NCI-H82 (cell line): ENCODE measurements at regions not wholly inside any gene's neighbourhood (a gene's known extent, or its start where the extent isn't known, plus 50 kb on each side); places are given as distances from the start of the nearest gene placed in this dataset.
"Not testable (repeated sequence)": the region's sequence is repeated elsewhere in the genome, so short reads cannot be mapped to it uniquely, and the experiment has no call there.

Experiments used
- DNase-seq: peaks from one replicate; lab custom pipeline; 2025; lab: John Stamatoyannopoulos, UW

GRCh38 chr18:79579807-79580497 lies 99.7 kb upstream of the CTDP1 start:
- DNase-seq = no peak

- DNase-seq = no peak
Measured at GRCh38 chr18:79580498-79581171, 99.0 kb upstream of the CTDP1 start.

GRCh38 chr18:79581406-79581805 lies 98.2 kb upstream of the CTDP1 start:
- no peak for DNase-seq

- DNase-seq = no peak
Measured at GRCh38 chr18:79581911-79582310, 97.7 kb upstream of the CTDP1 start.

- no peak for DNase-seq
Measured at GRCh38 chr18:79582978-79583377, 96.6 kb upstream of the CTDP1 start.

- DNase-seq = no peak
Measured at GRCh38 chr18:79583426-79583825, 96.2 kb upstream of the CTDP1 start.

- DNase-seq = no peak
Measured at GRCh38 chr18:79583984-79584401, 95.6 kb upstream of the CTDP1 start.

GRCh38 chr18:79584491-79585394 lies 94.9 kb upstream of the CTDP1 start:
- no peak for DNase-seq

GRCh38 chr18:79585395-79586370 lies 93.9 kb upstream of the CTDP1 start:
- no peak for DNase-seq

- DNase-seq = no peak
Measured at GRCh38 chr18:79586436-79587225, 93.0 kb upstream of the CTDP1 start.

- DNase-seq = no peak
Measured at GRCh38 chr18:79587226-79587741, 92.3 kb upstream of the CTDP1 start.

- no peak for DNase-seq
Measured at GRCh38 chr18:79587779-79588635, 91.6 kb upstream of the CTDP1 start.

- DNase-seq = no peak
Measured at GRCh38 chr18:79588636-79589481, 90.7 kb upstream of the CTDP1 start.

- DNase-seq = no peak
Measured at GRCh38 chr18:79589601-79590091, 90.0 kb upstream of the CTDP1 start.

- DNase-seq = no peak
Measured at GRCh38 chr18:79590191-79591031, 89.2 kb upstream of the CTDP1 start.

- DNase-seq = no peak
Measured at GRCh38 chr18:79591032-79591308, 88.6 kb upstream of the CTDP1 start.

GRCh38 chr18:79592684-79593083 lies 86.9 kb upstream of the CTDP1 start:
- not testable (repeated sequence) for DNase-seq
